Prostate gland (tissue), 2 donors: ENCODE measurements at regions not wholly inside any gene's neighbourhood (a gene's known extent, or its start where the extent isn't known, plus 50 kb on each side); places are given as distances from the start of the nearest gene placed in this dataset.

Experiments used
- CTCF ChIP-seq, 4 experiments: fragments of 200-600 bp in 2 of 4; fragments of 450-650 bp in 2 of 4; sonication (generic) in 2 of 4; IDR thresholded peaks; 1 replicate in 3 of 4; 2 replicates in 1 of 4; pipeline ENCODE4 v1.5.1; 2016 to 2019; ENCODE audit warnings: antibody characterized with exemption in 4 of 4, mild to moderate bottlenecking in 2 of 4, moderate library complexity in 2 of 4
- POLR2A ChIP-seq: fragments of 450-650 bp; IDR thresholded peaks from one replicate; pipeline ENCODE4 v1.6.1; 2016; ENCODE audit warnings: antibody characterized with exemption, mild to moderate bottlenecking
- POLR2AphosphoS5 ChIP-seq: sonication (generic); formaldehyde crosslinking; IDR thresholded peaks from one replicate; pipeline ENCODE4 v1.6.1; 2017; ENCODE audit warnings: antibody characterized with exemption

DNA sequence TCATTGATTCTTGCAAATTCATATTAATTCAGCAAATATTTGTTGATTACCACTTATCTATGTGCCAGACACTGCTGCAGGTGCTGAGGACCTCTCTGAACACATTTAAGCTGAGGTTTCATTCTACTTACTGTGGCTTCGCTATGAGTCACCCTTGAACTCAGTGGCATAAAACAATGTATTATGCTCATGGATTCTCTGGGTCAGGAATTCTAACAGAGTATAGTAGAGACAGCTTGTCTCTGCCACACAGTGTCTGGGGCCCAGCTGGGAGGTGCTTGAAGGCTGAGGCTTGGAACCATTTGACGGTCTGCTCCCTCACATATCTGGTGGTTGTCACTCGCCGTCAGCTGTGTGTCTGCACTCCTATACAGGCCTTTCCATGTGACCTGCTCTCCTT is 124.3 kb upstream of the NR3C1 start:
- TF ChIP-seq CTCF (IDR thresholded peaks at IDR 0.05) (no peak), POLR2AphosphoS5 (no peak), POLR2A (no peak)
